ENCODE measurements at regions not wholly inside any gene's neighbourhood (a gene's known extent, or its start where the extent isn't known, plus 50 kb on each side); places are given as distances from the start of the nearest gene placed in this dataset.

- H3K4me3 ChIP-seq (IDR thresholded peaks at IDR 0.05; ENCODE audit: insufficient read depth, low read depth, low read length) = no peak overlapping the region
- no peak overlapping the region for H2AFZ ChIP-seq (ENCODE audit: low read depth)
- no peaks in the 10 kb centered on the region for H3K36me3 ChIP-seq (ENCODE audit: insufficient read depth)
- H3K4me1 ChIP-seq (ENCODE audit: low read depth, poor library complexity, severe bottlenecking) = no peaks in the 10 kb centered on the region
- H3K27ac ChIP-seq = no peak overlapping the region
- H3K9ac ChIP-seq = no peak overlapping the region
- H4K20me1 ChIP-seq (ENCODE audit: insufficient read depth) = no peaks in the 10 kb centered on the region
- no peaks in the 10 kb centered on the region for H3K27me3 ChIP-seq (ENCODE audit: insufficient read depth, low read depth)
- H3K79me2 ChIP-seq (ENCODE audit: insufficient read depth, low read depth) = no peaks in the 10 kb centered on the region
- H3K4me2 ChIP-seq = no peak overlapping the region
- TF ChIP-seq CTCF (conservative IDR thresholded peaks at IDR 0.05; ENCODE audit: low read depth, low read length) = no peak
Observed at GRCh38 chr13:73822668-73823592, 311.3 kb downstream of the KLF12 start.

GRCh38 chr13:73820688-73821087 is 313.5 kb downstream of the KLF12 start:
- TF ChIP-seq CTCF (conservative IDR thresholded peaks at IDR 0.05; ENCODE audit: low read depth, low read length) = no peak
- Histone ChIP-seq H3K79me2 (ENCODE audit: insufficient read depth, low read depth) (no peaks in the 10 kb centered on the region), H3K36me3 (ENCODE audit: insufficient read depth) (no peaks in the 10 kb centered on the region), H3K4me3 (IDR thresholded peaks at IDR 0.05; ENCODE audit: insufficient read depth, low read depth, low read length) (no peak overlapping the region), H3K9ac (no peak overlapping the region), H4K20me1 (ENCODE audit: insufficient read depth) (no peaks in the 10 kb centered on the region), H3K4me2 (no peak overlapping the region), H2AFZ (ENCODE audit: low read depth) (no peak overlapping the region), H3K27ac (no peak overlapping the region), H3K27me3 (ENCODE audit: insufficient read depth, low read depth) (no peaks in the 10 kb centered on the region), H3K4me1 (ENCODE audit: low read depth, poor library complexity, severe bottlenecking) (no peaks in the 10 kb centered on the region)

- Histone ChIP-seq H3K79me2 (ENCODE audit: insufficient read depth, low read depth) (no peaks in the 10 kb centered on the region), H3K4me1 (ENCODE audit: low read depth, poor library complexity, severe bottlenecking) (no peaks in the 10 kb centered on the region), H3K27ac (no peak overlapping the region), H3K4me3 (IDR thresholded peaks at IDR 0.05; ENCODE audit: insufficient read depth, low read depth, low read length) (no peak overlapping the region), H4K20me1 (ENCODE audit: insufficient read depth) (no peaks in the 10 kb centered on the region), H3K27me3 (ENCODE audit: insufficient read depth, low read depth) (no peaks in the 10 kb centered on the region), H3K36me3 (ENCODE audit: insufficient read depth) (no peaks in the 10 kb centered on the region), H2AFZ (ENCODE audit: low read depth) (no peak overlapping the region), H3K4me2 (no peak overlapping the region), H3K9ac (no peak overlapping the region)
- no peak for TF ChIP-seq CTCF (conservative IDR thresholded peaks at IDR 0.05; ENCODE audit: low read depth, low read length)
Observed at GRCh38 chr13:73820285-73820684, 313.9 kb downstream of the KLF12 start.

- Histone ChIP-seq H3K79me2 (ENCODE audit: insufficient read depth, low read depth) (no peaks in the 10 kb centered on the region), H3K4me1 (ENCODE audit: low read depth, poor library complexity, severe bottlenecking) (no peaks in the 10 kb centered on the region), H2AFZ (ENCODE audit: low read depth) (no peak overlapping the region), H3K27me3 (ENCODE audit: insufficient read depth, low read depth) (no peaks in the 10 kb centered on the region), H3K9ac (no peak overlapping the region), H3K4me2 (no peak overlapping the region), H3K4me3 (IDR thresholded peaks at IDR 0.05; ENCODE audit: insufficient read depth, low read depth, low read length) (no peak overlapping the region), H3K27ac (no peak overlapping the region), H4K20me1 (ENCODE audit: insufficient read depth) (no peaks in the 10 kb centered on the region), H3K36me3 (ENCODE audit: insufficient read depth) (no peaks in the 10 kb centered on the region)
- no peak for TF ChIP-seq CTCF (conservative IDR thresholded peaks at IDR 0.05; ENCODE audit: low read depth, low read length)
Observed at GRCh38 chr13:73819711-73820110, 314.5 kb downstream of the KLF12 start.
